DMS 273 (cell line): ENCODE measurements at regions not wholly inside any gene's neighbourhood (a gene's known extent, or its start where the extent isn't known, plus 50 kb on each side); places are given as distances from the start of the nearest gene placed in this dataset.

Experiments
- DNase-seq: peaks from one replicate; lab custom pipeline; 2025; ENCODE audit not compliant: unreplicated experiment; lab: John Stamatoyannopoulos, UW

GRCh38 chr7:28231176-28231575 is 50.6 kb upstream of the JAZF1 start:
- no peak for DNase-seq

DNA sequence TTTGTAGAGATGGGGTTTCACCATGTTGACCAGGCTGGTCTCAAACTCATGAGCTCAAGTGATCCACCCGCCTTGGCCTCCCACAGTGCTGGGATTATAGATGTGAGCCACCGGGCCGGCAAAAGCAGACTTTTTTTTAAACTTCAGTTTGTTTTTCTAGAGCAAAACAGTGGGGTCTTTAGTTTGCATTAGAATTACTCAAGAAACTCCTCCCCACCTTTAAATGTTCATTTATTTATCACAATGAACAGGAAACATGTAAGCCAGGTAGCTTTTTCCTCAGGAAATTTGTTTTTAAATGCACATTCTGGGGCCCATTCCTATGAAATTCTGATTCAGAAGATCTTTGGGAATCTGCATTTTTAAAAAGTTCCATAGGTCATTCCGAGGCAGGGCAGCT is 56.0 kb upstream of the JAZF1 start:
- DNase-seq, result no peak

GRCh38 chr7:28237363-28237762 is 56.8 kb upstream of the JAZF1 start:
- no peak for DNase-seq

- DNase-seq, result no peak
These were observed 59.2 kb upstream of the JAZF1 start for GRCh38 chr7:28239823-28240204.

DNA sequence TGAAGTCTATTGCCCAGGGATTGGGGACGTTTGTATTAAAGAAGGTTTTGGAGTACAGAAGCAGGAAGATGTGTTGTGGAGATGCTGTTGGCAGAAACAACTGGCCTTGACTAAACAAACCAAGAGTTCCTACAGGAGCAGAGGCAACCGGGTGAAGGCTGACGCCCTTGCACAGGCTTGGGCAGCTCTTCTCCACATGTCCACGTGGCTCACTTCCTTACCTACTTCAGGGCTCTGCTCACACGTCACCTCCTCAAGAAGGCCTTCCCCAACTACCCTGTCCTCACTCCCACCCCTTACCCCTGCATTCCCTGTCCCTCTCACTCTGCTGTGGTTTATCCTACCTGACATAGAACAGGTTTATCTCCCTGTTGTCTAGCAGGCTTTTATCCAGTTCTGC is 59.9 kb upstream of the JAZF1 start:
- no peak for DNase-seq

- DNase-seq, result no peak
These were observed 63.3 kb upstream of the JAZF1 start for GRCh38 chr7:28243861-28244260.

DNA sequence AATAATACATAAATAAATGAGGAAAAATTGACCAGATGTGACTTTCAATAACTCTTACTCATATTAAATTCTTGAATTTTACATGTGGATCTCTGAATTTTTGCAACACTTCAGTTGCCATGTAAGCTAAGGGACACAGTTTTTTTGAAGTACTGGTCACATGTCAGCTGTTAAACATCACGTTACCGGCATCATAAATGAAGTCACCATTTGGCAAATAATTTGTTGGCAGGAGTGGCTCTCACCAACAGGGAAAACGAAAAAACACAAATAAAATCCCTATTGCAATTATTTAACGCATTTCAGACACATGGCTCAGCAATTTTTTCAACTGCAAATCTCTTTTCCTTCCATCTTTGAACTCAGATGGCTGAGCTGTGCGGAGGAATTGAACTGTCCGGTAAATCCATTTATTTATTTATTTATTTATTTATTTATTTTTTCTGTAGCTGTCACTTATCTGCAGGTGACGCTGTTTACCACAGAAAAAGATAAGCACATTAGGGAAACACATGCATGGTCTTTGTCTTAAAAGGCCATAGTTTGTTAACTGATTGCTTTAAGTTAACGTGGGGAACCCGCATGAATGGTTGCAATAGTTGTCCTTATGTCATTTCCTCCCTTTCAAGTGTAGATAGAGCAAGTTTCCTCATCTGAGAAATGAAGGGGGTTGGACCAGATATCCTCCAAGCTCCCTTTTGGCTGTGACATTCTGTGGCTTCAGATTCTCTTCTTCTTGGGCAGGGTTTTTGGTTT is 64.7 kb upstream of the JAZF1 start:
- DNase-seq, result no peak

DNA sequence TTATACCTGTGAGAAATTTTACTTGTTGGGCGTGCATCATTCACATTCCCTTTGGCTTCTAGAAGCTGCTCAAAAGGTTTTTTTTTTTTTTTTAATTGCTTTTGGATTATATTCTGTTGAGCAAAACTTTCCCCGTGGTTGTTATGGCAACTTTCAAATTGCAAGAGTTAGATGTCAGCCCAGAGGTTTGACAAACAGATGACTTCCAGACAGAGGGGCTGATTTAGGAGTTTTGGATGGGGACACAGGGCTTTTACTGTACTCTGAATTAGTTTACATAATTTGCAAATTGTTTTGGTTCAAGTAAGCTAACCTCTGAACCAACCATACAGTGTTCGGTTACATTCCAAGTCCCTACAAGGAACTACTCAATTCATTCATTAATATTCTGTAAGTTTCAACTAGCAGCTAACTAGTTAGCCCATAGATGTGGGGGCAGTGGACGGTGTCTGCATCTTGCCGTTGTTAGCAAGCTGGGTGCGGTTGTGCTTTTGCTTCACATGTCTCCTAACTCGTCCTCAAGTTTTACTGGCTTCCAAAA is 66.4 kb upstream of the JAZF1 start:
- DNase-seq, result no peak

- DNase-seq, result no peak
These were observed 77.6 kb upstream of the JAZF1 start for GRCh38 chr7:28258240-28258639.

DNA sequence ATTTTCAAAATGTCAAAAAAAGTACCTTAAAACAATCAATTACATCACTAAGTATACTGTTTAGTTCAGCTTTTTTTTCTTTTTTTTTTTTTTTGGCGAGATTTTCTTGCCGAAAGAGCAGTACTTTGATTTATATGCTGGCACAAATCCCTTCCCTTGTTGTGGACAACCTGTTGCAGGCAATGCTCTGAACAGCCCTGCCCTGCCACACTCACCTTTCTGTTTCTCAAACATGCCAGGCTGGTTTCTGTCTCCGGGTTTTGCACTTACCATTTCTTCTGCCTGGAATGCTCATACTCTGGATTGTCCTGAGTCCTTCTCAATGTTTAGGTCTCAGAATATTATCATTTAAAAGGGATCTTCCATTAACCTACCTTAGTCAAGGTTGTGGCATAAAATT is 80.4 kb upstream of the JAZF1 start:
- no peak for DNase-seq

DNA sequence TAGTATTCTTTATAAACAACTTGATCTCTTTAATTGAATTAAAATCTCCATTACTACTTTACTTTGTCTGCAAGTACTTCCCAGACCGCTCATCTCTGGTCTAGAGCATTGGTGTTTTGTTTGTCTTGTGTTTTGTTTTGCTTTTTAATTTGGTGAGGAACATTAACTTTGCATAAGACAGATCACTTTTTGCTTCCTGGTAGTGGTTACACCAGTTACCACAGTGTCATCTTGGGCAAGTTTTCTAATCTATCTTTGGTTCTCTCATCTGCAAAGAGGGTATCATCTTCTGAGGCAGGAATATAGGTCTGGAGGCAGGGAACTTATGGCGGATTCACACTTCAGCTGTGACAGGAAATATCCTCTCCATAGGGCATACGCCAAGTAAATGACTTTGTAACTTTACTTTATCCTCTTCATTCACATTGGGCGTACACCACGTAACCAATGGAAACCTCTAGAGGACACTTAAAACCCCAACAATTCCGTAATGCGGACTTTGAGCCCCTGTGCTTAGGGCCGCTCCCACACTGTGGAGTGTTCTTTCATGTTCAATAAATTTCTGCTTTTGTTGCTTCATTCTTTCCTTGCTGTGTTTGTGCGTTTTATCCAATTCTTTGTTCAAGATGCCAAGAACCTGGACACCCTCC is 83.2 kb upstream of the JAZF1 start:
- DNase-seq, result no peak

GRCh38 chr7:28266402-28266801 is 85.8 kb upstream of the JAZF1 start:
- DNase-seq, result no peak

DNA sequence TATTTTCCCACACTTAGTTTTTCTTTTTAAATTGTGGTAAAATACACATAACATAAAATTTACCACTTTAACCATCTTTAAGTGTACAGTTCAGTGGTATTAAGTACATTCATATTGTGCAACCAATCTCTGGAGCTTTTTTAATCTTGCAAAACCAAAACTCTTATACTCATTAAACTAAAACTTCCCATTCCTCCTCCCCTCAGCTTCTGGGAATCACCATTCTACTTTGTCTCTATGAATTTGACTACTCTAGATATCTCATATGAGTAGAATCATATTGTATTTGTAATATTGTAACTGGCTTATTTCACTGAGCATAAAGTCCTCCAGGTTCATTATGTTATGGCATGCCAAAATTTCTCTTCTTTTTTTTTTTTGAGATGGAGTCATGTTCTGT is 86.4 kb upstream of the JAZF1 start:
- DNase-seq, result no peak

- no peak for DNase-seq
These were observed 89.2 kb upstream of the JAZF1 start for GRCh38 chr7:28269700-28270361.

DNA sequence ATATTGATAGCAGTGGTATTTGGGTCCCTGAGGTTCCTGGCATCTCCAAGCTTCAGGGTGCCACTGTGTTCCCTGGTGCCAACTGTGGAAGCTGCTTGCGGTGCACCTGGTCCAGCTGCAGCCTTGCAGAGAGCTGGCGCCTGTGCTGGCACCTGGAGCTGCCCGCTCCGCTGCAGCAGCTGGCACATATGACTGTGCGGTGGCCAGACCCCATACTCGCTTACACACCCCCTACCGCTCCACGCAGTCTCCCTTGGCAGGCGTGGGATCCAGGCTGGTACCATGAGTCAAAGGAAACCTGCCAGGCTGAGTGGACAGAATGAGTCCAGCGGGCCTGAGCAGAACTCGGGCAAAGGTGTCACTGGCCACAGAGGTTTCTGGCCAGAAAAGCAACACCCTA is 89.9 kb upstream of the JAZF1 start:
- no peak for DNase-seq

DNA sequence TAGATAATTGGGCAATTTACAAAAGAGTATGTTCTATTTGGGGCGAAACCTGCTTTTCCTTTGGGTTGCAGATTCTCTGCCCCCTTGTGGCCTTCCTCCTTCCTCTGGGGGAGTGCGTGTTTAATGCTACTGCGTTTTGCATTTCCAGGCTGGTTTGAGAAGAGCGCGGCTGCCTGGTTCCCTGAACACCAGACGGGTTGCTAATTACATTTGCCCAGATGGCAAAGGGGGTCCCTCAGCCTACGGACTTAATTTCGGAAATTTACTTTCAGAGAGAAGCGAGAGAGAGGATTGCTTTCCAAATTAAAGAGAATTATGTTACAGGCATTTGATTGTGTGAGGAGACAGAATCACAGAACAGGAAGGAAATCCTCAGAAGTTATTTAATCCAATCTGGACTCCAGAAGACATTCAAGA is 91.9 kb upstream of the JAZF1 start:
- DNase-seq, result peak; percentile 96

DNA sequence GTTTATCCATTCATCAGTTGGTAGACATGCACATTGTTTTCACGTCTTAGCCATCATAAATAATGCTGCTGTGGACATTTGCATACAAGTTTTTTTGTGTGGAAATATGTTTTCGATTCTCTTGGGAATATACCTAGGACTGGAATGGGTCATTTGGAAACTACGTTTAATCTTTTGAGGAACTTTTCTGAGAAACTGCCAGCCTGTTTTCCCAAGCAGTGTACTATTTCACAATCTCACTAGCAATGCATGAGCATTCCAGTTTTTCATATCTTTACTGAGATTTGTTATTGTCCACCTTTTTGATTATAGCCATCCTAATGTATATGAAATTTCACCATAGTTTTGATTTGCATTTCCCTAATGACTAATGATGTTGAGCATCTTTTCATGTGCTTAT is 95.7 kb upstream of the JAZF1 start:
- no peak for DNase-seq

DNA sequence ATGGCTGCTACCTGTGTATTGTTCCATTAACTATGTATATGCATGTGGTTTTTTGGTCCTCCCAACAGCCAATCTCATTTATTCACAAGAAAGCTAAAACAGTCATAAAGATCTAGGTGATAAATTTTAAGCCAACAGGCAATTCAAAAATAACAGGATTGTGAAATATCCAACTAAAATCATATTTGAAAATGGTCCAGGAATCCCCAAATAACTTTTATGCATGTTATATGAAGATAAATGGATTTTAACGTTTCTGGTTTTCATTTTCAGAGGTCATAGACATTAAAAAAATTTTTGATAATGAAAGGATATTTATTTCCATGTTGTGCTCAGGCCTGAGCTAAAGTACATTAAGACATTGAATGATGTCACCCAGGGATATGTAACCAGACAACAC is 96.8 kb upstream of the JAZF1 start:
- DNase-seq, result no peak

GRCh38 chr7:28277958-28278357 is 97.4 kb upstream of the JAZF1 start:
- DNase-seq, result no peak

DNA sequence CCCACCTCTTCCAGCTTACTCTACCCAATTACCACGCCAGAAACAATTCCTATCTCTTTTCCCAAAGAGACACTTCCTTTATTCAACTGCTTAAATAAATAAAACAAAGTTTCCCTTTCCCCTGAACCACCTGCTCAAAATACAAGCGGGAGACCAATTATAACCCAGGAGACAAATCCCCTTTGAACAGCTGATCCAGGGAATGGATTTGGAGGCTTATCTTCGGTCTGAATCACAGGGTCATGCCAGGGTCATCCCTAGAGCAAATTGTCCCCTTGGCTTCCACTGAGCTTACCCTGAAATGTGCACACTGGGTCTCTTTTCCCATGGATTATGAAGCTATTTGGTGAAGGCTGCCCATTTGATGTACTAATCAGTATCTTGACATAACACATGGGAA is 99.9 kb upstream of the JAZF1 start:
- DNase-seq, result no peak

GRCh38 chr7:28290496-28290895 is 109.9 kb upstream of the JAZF1 start:
- DNase-seq, result no peak

- no peak for DNase-seq
These were observed 111.0 kb upstream of the JAZF1 start for GRCh38 chr7:28291559-28291958.
